MM.1S (cell line): ENCODE measurements at regions not wholly inside any gene's neighbourhood (a gene's known extent, or its start where the extent isn't known, plus 50 kb on each side); places are given as distances from the start of the nearest gene placed in this dataset.

Experiments used
- CTCF ChIP-seq: fragments of 300-600 bp; sonication (generic); IDR thresholded peaks from 2 replicates; pipeline ENCODE4 v1.5.1; 2016; ENCODE audit warnings: antibody characterized with exemption, low read length, mixed read lengths
- EZH2 ChIP-seq: fragments of 300-600 bp; sonication (generic); optimal IDR thresholded peaks from 2 replicates; pipeline ENCODE3; 2017; ENCODE audit warnings: low read depth, mild to moderate bottlenecking, antibody characterized with exemption, low read length, mixed read lengths

DNA sequence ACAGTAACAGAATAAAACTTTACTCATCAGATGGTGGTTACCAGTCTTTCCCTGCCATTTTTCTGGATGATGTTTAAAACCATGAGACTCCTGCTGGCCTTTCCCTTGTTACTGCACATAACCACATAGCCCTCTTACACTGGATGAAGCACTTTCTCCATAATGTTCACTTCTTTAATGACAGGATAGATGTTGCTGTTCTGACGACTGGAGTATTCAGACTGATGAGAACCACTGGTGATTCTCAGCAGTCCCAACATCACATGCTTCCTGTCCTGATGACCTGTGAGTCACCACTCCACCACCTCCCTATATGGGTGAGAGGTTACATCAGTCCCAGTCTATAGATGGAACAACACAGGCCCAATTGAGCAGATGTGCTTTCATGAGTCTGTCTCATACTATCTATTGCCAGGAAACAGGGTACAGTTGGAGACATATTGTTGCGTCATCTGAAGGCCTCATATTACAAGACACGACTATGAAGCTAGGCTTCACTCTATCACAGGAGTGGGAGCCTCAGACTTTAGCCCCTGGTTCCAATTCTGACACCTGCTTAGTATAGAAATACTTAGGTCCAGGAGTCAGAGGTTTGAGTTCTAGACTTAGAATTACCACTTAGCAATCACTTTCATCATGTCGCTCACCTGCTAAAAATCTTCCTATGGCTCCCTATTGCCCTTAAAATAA, 145.7 kb upstream of the KLF7 start:
- no peak for TF ChIP-seq EZH2
- TF ChIP-seq CTCF = no peak
